CD4-positive, alpha-beta T cell treated with Interleukin-6 for 4 hours (primary cell): ENCODE measurements at regions not wholly inside any gene's neighbourhood (a gene's known extent, or its start where the extent isn't known, plus 50 kb on each side); places are given as distances from the start of the nearest gene placed in this dataset.
"Not testable (repeated sequence)": the region's sequence is repeated elsewhere in the genome, so short reads cannot be mapped to it uniquely, and the experiment has no call there.

Source experiments
- DNase-seq: peaks from one replicate; pipeline ENCODE4 v3.0.0-alpha.2; 2020; ENCODE audit warnings: mixed read lengths

DNA sequence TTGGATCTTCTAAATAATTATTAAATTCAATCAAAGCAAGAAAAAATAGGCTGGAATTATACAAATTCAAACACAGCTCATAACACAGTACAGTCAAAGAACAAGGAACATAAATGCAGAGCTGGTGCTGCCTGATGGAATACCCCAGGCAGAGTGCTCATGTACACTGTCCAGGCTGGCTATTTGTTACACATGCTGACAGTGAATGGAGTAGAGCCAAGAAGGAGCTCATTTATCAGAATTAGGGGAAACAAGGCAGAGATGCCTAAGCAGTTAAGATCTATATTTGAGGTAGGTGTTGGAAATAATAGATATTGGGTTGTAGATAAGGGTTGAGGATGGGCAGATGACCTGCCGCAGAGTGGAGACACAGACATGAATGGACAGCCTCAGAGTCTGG, 788.2 kb upstream of the ARPP21 start:
- no peak for DNase-seq

DNA sequence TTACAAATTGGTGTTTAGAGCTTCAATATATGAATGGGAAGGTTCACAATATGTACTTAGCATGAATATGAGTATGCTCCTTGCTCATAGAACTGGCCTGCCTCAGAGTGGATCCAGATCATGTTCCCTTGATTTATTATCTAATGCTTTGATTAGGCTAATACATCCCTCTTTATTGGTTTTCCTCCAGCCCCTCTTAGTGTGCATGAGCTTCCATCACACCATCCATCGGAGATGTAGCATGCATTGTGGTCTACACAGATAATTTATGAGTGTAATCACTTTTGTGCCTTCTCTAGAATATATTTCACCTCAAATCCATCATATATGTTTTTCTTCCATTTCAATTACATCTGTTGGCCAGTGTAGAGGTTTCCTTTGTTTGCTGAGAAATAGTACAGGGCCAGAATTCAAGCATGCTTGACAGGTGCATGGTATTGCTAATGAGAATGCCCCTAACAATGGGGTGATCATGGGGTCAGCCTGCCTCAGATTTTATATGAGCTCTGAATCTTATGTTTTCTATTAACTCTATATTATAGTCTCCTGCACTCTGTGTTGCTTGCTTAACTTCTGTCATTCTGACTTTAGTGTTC, 786.4 kb upstream of the ARPP21 start:
- no peak for DNase-seq

DNA sequence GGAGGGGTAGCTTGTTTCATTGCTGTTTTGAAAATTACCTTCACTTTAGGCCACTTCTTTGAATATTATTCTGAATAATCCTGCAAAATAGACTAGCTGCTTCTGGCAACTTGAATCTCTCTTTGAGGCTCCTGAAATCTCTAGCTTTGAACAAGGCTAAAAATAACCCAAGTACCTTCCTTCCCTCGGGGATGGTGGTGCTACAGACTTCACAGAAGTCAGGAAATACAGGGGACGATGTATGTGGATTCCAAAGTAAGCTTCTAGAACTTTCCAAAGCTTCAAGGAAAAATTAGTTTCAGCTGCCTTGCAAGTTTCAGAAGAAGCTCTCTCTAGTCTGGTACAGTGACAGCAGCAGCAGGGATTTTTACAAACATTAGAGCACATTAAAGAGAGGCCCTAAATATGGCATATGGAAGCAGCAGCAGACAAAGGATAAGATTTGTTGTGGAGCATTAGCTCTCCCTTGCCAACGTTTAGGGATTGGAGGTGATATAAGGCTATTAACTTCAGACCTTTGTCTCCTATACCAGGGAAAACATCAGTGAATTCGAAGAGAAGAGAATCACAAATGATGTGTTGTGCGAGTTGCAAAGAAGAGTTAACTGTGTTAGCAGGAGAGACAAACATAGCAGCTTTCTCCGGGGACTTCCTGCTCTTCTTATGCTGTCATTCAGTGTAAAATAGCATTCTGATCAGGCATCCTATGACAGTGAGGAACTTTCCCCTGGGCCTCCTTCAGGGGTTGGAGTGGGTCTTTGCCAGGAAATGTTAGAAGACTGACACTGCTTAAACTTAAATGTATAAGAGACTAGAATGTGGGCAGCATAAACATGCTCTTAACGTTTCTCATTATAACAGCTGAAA, 783.0 kb upstream of the ARPP21 start:
- DNase-seq, result no peak

DNA sequence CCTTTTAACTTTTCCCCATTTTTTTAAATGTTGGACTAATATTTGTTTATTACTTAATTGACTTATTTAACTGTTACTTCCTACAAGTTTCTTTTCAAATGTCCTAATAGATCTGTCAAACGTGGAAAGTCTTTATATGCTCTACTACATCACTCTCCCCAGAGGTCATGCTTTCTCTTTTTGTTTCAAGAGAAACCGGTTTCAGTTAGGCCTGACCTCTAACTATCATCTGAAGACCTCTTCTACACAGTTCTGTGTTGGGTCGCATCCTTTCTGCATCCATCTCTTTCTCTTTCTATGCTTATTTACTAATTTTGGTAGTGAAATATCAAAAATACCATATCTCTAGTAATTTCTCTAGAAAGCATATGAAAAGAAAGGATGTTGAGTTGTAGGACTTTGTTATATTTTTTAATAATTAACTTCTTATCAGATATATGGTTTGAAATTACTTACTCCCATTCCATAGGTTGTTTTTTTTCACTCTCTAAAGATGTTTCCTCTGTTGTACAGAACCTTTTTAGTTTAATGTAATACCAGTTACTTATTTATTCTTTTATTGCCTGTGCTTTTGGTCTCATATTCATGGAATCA, 781.2 kb upstream of the ARPP21 start:
- DNase-seq, result no peak

DNA sequence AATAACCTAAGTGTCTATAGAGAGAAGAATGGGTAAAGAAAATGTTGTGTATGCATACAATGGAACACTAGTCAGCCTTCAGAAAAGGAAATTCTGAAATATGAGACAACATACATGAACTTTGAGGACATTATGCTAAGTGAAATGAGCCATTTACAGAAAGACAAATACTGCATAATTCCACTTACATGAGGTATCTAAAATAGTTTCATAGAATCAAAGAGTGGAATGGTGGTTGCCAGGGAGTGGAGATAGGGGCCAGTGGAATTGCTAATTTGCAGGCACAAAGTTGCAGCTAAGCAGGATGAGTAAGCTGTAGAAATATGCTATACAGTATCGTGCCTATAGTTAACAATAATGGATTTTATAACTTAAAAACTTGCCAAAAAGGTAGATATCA, 779.6 kb upstream of the ARPP21 start:
- no peak for DNase-seq

DNA sequence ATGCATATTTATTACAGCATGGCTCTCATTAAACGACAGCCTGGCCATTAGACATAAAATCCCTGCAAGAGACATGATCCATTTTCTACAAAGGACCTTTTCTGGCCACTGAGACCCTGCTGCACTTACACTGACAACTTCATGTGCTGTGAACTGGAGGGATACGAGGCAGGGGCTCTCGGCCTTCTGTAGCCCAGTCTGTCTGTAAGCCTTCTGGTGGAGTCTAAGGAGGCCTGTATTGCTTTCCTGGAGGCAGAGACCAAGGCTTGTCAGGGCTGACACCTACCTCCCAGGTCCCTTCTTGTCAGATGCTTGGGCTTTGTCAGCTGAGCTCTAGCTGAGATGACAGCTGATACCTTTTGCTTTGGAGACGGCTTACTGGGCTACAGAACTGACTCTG, 776.9 kb upstream of the ARPP21 start:
- DNase-seq, result no peak

DNA sequence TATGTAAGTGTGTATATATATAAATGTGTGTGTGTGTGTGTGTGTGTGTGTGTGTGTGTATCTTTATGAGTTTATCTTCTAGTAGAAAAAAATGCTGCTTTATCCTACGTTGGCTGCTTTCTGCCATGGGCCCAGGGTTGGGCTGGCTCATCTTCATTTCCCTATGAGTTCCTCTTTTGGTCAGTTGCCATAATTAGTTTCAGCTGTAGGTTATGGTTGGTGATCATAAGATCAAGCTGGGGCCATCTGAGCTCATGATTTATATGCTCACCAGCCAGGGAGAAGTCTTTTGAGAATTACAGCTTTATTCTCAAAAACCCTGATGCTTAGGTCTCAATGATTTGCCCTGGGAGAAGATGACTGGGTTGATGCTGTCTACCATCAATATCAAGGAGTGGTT, 775.8 kb upstream of the ARPP21 start:
- no peak for DNase-seq

DNA sequence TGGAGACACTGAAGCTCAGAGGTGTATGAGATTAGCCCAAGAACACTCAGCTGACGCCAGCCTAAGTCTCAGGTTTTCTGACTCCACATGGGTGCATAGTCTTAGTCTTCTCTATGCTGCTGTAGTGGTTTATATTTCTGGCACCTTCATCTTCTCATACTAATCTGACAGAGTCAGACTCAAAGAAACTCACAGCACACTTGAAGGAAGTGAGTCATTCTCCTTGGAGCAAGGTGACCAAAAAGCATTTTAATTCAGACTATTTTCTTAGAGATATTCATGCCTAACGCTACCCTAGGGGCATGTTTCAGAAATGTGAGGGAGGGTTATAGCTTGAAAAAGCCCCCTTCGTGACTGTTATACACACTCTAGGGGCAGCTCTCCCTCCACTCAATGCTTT, 775.3 kb upstream of the ARPP21 start:
- no peak for DNase-seq

DNA sequence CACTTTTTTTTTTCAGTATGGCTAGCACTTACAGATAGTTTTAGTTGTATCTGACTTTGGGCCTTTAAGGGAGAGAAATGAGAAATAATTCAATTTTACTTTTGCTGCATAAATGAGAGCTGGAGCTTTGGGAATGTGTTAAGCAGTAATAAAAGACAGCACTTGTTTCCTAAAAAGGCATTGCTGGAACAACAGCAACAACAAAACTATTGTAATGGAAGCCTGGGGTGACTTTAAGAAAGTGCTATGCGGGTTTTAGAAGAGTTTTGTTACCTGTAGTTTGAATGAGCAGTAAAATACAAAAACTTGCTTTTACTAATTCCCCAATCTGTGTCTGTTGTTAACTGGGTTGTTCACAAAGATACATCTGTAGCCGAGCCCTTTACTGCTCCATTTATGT, 774.0 kb upstream of the ARPP21 start:
- DNase-seq, result no peak

DNA sequence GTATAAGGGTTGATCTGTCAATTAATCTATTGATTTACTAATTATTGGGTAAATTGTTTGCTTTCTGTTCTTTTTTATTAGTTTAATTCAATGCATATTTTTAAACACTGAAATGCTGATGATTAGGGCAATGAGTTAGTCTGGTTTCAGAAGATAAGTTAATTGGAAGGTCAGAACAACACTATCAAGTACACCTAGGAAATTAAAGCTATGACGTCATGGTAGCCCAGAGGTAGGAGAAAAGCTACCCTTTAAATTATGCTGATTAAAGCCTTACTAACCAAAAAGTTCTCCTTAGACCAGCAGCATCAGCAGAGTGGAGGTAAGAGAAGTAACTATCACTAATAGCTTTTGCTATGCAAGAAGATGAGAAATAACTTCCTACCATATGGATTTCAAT, 770.4 kb upstream of the ARPP21 start:
- DNase-seq, result no peak

DNA sequence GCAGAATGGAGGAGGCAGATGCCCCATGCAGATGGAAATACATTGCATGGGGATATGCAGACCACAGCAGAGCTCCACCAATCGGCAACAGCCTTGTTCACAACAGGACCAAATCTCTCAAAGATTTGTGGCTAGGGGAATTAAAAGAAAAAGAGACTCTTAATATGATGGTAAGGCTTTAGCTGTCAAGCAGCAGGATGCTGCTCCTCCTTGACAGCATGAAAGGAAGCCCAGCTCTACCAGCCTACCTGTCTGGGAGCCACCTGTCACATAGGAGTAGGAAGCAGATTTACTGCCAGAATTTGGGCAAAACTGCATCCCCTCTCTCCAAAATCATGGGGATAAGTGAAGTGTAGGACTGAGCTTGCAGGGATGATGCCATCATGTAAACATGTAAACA, 769.6 kb upstream of the ARPP21 start:
- DNase-seq, result no peak

DNA sequence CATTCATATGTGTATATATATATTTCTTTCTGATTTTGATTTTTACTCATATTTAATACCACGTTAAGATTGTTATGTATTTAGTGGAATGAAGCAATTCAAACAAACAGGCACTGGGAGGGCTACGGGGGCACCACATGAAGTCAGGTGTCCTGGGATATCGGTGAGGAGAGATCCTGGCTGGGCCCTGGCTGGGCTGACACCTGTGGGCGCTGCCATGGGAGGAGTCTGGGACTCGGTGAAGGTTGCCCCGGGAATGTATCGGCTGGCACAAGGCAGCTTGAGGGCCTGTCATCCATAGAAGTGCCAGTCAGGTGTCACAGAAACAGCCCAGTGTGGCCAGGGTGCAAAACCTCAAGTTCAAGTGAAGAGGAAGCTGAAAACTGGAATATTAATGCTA, 766.9 kb upstream of the ARPP21 start:
- DNase-seq, result no peak

DNA sequence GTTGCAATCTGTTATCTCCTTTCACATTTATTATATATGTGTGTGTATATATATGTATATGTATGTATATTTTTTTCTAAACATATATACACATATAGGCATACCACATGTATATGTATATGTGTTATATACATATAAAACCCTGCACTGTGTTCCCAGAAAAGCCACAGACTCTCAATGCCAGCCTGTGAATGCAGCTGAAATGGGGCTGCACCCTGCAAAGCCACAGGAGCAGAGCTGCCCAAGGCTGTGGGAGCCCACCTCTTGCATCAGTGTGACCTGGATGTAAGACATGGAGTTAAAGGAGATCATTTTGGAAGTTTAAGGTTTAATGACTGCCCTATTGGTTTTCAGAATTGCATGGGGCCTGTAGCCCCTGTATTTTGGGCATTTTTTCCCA, 762.3 kb upstream of the ARPP21 start:
- no peak for DNase-seq

DNA sequence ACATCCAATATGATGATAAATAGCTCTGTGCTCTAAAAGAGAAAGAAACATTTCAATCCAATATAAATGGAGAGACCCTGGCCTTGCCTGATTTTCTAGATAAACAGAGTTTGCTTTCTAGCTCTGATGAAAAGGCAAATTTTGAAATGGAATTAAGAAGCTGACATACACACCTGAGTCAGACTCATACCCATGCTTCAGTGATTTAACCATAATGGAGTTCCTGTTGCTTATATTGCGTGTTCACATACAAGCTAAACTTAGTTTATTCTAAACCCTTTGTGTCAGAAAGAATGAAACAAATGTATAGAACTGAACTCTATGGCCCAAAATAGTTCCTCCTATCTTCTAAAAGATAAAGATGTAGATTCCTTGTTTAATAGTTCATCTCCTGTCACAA, 760.8 kb upstream of the ARPP21 start:
- DNase-seq, result no peak

DNA sequence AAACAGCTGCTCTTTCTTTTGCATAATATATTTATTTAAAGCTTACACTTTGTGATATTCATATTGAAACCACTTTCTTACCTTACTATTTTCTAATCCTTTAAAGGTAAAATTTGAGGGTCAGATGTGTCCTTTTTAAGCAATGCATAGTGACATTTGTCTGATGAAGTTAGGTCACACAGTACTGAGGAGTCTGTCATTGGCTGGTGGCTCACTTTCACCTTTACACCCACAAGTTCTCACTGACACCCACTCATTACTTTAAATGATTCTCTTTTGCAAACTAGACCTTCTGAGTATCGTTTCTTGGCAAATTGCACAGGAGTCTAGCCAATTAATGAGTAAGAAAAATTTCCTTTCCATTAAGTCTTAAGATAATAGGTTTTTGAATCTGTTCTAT, 758.3 kb upstream of the ARPP21 start:
- DNase-seq, result no peak

DNA sequence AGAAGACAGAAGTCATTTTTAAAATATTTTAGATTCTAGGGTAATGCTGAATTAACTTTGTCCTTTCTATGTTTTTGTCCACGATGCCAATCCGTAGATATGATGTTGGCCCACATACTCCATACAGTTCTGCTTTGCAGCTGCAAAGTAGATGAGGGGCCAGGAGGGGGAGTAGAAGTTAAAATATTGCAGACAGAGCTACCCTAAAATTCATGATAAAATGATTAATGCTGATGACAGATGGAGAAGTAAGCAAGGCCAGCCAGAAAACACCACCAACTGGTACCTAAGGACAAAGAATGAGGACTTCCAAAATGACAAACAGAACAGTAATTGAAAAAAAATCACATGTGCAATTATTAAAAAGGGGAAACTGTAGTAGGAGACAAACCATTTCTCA, 756.6 kb upstream of the ARPP21 start:
- DNase-seq, result no peak

DNA sequence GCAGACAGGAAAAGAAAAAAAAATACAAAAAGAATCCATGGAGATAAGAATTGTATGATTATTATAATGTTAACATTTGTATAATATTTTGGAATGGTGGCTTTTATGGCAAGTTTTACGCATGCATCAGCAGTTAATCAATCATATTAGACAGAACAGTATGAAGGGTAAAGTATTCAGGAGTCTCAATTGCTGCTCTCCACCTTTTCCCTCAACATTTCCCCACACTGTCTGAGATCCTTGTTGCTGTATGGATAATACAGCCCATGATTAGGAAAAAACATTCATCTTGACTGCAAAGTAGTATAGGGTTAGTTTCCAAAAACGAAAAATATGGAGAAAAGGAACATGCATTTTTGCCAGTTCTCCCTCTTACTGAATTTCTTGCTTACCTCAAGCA, 755.3 kb upstream of the ARPP21 start:
- no peak for DNase-seq

DNA sequence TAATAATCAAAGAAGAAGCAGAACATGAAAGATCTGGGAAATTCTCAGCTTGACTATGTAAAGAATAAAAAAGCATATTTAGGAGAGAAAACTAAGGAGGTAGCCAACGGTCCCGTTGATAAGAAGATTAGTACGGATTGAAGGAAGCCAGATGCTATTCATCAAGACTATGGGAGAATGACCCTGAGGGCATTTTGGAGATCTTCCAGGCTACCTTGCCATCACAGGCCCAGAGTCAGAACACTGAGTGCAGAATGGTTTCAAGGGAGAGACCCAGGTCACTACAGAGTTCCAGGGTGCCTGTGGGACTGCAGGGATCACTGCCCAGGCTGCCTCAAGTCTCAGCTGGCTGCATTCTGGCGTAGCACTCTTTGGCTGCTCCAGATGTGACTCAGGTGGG, 752.9 kb upstream of the ARPP21 start:
- no peak for DNase-seq

DNA sequence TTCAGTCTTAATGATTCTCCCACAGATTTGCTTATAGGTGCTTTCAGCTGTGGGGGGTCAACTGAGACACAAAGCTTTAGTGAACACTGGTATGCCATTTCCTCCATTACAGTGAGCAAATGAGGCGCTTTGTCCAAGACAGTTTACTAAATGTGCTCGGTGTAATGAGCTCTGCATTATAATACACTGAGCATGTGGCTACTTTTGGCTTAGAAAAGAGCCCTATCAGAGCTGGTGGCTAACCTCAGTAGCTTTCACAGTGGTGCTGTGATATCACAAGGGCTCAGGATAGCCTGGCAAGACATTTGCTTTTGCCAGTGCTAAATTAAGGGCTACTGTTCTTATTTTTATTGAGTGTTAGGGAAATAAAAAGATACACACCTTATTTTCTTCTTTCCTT, 749.7 kb upstream of the ARPP21 start:
- DNase-seq, result no peak

DNA sequence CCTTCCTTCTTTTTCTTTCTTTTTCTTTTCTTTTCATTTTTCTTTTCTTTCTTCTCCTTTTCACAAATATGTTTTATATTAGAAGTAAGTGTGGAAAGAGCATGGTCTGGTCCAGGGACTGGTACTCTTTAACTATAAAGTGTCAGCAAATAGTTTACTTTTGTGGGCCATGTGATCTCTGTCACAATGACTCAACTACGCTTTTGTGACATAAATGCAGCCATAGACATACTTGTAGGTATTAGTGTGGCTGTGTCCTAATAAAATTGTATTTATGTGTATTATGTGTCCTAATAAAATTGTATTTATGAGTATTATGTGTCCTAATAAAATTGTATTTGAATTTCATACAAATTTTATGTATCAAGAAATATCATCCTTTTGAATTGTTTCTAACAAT, 749.1 kb upstream of the ARPP21 start:
- DNase-seq, result no peak

DNA sequence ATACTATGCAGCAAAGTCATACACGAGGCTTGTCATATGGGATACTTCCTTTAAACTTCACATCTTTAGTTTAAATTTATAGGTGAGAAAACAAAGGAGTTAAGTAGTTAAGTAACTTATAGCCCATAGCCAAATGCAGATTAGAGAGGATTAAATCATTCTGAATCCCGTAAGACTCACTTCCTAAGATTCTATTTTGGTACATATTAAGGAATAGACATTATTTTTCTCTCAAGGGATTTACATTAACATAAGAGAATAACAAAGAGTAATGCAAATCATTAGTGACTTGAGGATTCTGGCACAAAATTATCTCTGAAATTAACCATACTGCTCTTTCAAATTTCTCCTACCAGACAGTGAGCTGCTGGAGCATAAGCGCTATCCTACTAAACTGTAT, 747.4 kb upstream of the ARPP21 start:
- no peak for DNase-seq

DNA sequence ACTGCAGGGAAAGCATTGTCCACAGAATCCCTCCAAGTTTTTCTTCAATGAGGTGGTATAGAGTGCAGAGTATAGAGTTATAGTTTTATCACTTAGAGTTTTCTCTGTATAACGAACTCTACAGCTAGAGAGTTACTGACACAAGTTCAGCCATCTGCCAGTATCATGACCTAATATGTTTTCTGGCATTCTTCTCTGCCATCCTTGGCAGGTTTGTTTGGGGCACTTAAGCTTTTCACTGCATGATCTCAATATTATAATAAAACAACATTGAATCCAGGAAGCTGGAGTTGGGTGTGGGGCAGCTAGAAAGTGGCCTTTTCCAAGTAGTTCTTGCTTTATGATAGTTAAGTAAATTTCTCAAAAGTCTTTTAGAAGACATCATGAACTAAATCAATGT, 743.5 kb upstream of the ARPP21 start:
- DNase-seq, result no peak

DNA sequence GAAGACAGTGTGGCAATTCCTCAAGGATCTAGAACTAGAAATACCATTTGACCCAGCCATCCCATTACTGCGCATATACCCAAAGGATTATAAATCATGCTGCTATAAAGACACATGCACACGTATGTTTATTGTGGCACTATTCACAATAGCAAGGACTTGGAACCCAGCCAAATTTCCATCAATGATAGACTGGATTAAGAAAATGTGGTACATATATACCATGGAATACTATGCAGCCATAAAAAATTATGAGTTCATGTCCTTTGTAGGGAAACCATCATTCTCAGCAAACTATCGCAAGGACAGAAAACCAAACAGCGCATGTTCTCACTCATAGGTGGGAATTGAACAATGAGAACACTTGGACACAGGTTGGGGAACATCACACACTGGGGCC, 729.6 kb upstream of the ARPP21 start:
- not testable (repeated sequence) for DNase-seq

DNA sequence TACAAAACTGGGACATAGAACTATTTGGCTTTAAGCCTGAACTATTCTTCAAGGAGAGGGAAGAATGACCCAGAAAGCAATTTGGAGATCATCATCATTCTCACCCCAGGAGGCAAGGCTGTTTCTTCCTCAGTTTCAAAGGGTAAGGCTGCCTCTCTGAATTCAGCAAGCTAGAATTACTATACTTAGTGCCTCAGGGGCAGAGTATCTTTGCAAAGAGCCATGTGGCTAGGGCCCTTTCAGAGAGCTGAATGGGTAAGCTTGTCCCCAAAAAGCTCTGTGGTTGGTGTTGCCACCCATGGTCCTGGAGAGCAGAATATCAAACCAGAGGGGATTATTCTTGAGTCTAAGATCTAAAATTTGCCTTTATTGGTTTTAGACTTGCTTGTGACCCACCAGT, 720.3 kb upstream of the ARPP21 start:
- DNase-seq, result no peak

DNA sequence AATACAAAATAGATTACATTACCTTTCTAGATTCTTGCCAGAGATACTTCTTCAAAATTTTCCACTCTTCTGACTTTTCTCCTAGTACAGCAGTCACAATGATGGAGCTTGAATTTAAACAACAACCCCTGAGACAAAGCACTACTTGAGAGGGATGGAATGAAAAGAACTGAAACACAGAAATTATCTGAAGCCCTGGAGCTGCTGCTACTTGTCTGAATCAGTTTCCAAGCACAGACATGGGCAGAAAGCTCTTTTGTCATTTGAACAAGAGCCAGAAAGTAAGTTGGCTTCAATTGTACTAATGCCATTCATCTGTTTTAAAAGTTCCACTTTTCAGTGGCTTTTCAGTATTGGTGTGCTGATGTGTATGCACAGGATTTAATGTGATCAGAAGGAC, 718.5 kb upstream of the ARPP21 start:
- no peak for DNase-seq
